ENCODE measurements at regions not wholly inside any gene's neighbourhood (a gene's known extent, or its start where the extent isn't known, plus 50 kb on each side); places are given as distances from the start of the nearest gene placed in this dataset.

- no peak for DNase-seq
Measured at GRCh38 chr1:88016947-88017346, 667.1 kb upstream of the PKN2 start.

- no peak for DNase-seq
Measured at GRCh38 chr1:88021529-88021928, 662.5 kb upstream of the PKN2 start.

- no peak for DNase-seq
Measured at GRCh38 chr1:88022516-88022915, 661.6 kb upstream of the PKN2 start.

GRCh38 chr1:88029142-88029541 is 654.9 kb upstream of the PKN2 start:
- no peak for DNase-seq

- no peak for DNase-seq
Measured at GRCh38 chr1:88029899-88030298, 654.2 kb upstream of the PKN2 start.

- DNase-seq = no peak
Measured at GRCh38 chr1:88035578-88035977, 648.5 kb upstream of the PKN2 start.

GRCh38 chr1:88036345-88037014 is 647.6 kb upstream of the PKN2 start:
- peak in 1 of 14 donors; percentile 5 for DNase-seq

GRCh38 chr1:88039240-88039639 is 644.8 kb upstream of the PKN2 start:
- DNase-seq = no peak

- DNase-seq = no peak
Measured at GRCh38 chr1:88043834-88044233, 640.2 kb upstream of the PKN2 start.

- DNase-seq = no peak
Measured at GRCh38 chr1:88052167-88052566, 631.9 kb upstream of the PKN2 start.

- DNase-seq = no peak
Measured at GRCh38 chr1:88053065-88053464, 631.0 kb upstream of the PKN2 start.

- no peak for DNase-seq
Measured at GRCh38 chr1:88056881-88057280, 627.2 kb upstream of the PKN2 start.

- DNase-seq = no peak
Measured at GRCh38 chr1:88058205-88058604, 625.9 kb upstream of the PKN2 start.

- no peak for DNase-seq
Measured at GRCh38 chr1:88060112-88060673, 623.9 kb upstream of the PKN2 start.

- peak in 2 of 14 donors; percentile 1 to 3 for DNase-seq
Measured at GRCh38 chr1:88060750-88061491, 623.2 kb upstream of the PKN2 start.

- peak in 2 of 14 donors; percentile 1 to 3 for DNase-seq
Measured at GRCh38 chr1:88061492-88062177, 622.4 kb upstream of the PKN2 start.

- no peak for DNase-seq
Measured at GRCh38 chr1:88062650-88063153, 621.4 kb upstream of the PKN2 start.

- DNase-seq = no peak
Measured at GRCh38 chr1:88063605-88064004, 620.5 kb upstream of the PKN2 start.

GRCh38 chr1:88068407-88068960 is 615.6 kb upstream of the PKN2 start:
- no peak for DNase-seq

- no peak for DNase-seq
Measured at GRCh38 chr1:88070956-88071355, 613.1 kb upstream of the PKN2 start.

GRCh38 chr1:88074661-88075060 is 609.4 kb upstream of the PKN2 start:
- DNase-seq = no peak

- no peak for DNase-seq
Measured at GRCh38 chr1:88075813-88076212, 608.3 kb upstream of the PKN2 start.

GRCh38 chr1:88079036-88079435 is 605.0 kb upstream of the PKN2 start:
- no peak for DNase-seq
